OCI-LY3 (cell line): ENCODE measurements at regions not wholly inside any gene's neighbourhood (a gene's known extent, or its start where the extent isn't known, plus 50 kb on each side); places are given as distances from the start of the nearest gene placed in this dataset.
"Not testable (repeated sequence)": the region's sequence is repeated elsewhere in the genome, so short reads cannot be mapped to it uniquely, and the experiment has no call there.

Experiments used
- H2AFZ ChIP-seq: fragments of 200-600, 300-600 bp; shearing (Covaris generic); 2 replicates; pipeline ENCODE4 v1.6.0; 2014; ENCODE audit warnings: antibody characterized with exemption, low read depth, low read length
- H3K27ac ChIP-seq: fragments of 200-600, 300-600 bp; sonication (generic); 2 replicates; pipeline ENCODE4 v1.5.1; 2014; ENCODE audit warnings: mild to moderate bottlenecking, low read length, moderate library complexity, mixed read lengths
- H3K27me3 ChIP-seq: fragments of 200-600, 300-600 bp; sonication (generic); 2 replicates; pipeline ENCODE4 v1.6.1; 2014; ENCODE audit warnings: low read depth, low read length, mixed read lengths
- H3K36me3 ChIP-seq: fragments of 200-600, 300-600 bp; sonication (generic); replicated peaks from 2 replicates; pipeline ENCODE3; 2014; ENCODE audit warnings: low read depth, low read length, mixed read lengths
- H3K4me1 ChIP-seq: fragments of 300-600, 200-600 bp; sonication (generic); 2 replicates; pipeline ENCODE4 v1.6.1; 2014; ENCODE audit warnings: low read length, mixed read lengths
- H3K4me2 ChIP-seq: fragments of 200-600, 300-600 bp; sonication (generic); 2 replicates; pipeline ENCODE4 v1.6.1; 2014; ENCODE audit warnings: low read length, mixed read lengths
- H3K4me3 ChIP-seq: fragments of 300-600, 200-600 bp; sonication (generic); 2 replicates; pipeline ENCODE4 v1.5.1; 2014; ENCODE audit warnings: antibody characterized with exemption, mild to moderate bottlenecking, low read length, moderate library complexity
- H3K79me2 ChIP-seq: fragments of 300-600, 200-600 bp; shearing (Covaris generic); 2 replicates; pipeline ENCODE4 v1.6.1; 2014; ENCODE audit warnings: mild to moderate bottlenecking, low read length, mixed read lengths
- H3K9ac ChIP-seq: fragments of 300-600, 200-600 bp; shearing (Covaris generic); 2 replicates; pipeline ENCODE4 v1.6.0; 2014; ENCODE audit warnings: mild to moderate bottlenecking, low read length, moderate library complexity
- H3K9me3 ChIP-seq: fragments of 200-600, 300-600 bp; shearing (Covaris generic); 2 replicates; pipeline ENCODE4 v1.6.1; 2014; ENCODE audit warnings: low read length, mixed read lengths; ENCODE audit not compliant: insufficient read depth
- H4K20me1 ChIP-seq: fragments of 200-600, 300-600 bp; sonication (generic); 2 replicates; pipeline ENCODE4 v1.6.1; 2016; ENCODE audit warnings: low read length, mixed read lengths; ENCODE audit not compliant: insufficient read depth
- EZH2phosphoT487 ChIP-seq: fragments of 200-600 bp; shearing (Covaris generic); IDR thresholded peaks from 2 replicates; pipeline ENCODE4 v1.6.1; 2018; ENCODE audit warnings: antibody characterized with exemption, mixed run types, low read depth
- TF ChIP-seq, protein P1 (sequence below): fragments of 200-600, 300-600 bp; sonication (generic); IDR thresholded peaks from 2 replicates; pipeline ENCODE4 v1.5.1; 2014; ENCODE audit warnings: antibody characterized with exemption, low read length, low read depth

DNA sequence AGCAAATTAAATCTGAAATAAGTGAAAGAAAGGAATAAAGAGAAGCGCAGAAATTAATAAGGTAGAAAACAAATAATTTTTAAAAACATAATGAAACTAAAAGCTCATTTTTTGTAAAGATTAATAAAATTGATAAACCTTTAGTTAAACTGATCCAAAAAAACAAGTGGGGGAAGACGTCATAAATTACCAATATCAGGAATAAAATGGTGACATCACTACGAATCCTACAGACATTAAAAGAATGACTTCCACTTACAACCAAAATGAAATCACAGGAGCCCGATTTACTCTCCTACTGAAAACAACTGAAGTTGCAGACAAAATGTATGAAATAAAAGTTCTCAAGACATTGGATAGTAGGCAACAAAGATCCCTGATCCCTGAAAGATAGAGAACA is 68.1 kb upstream of the IFFO2 start:
- Histone ChIP-seq H3K4me3 (no peak overlapping the region), H3K9me3 (no peaks in the 10 kb centered on the region), H3K79me2 (no peaks in the 10 kb centered on the region), H2AFZ (no peak overlapping the region), H4K20me1 (no peaks in the 10 kb centered on the region), H3K4me1 (no peaks in the 10 kb centered on the region), H3K4me2 (no peak overlapping the region), H3K27ac (no peak overlapping the region), H3K9ac (no peak overlapping the region), H3K27me3 (peaks cover 13% of the 10 kb centered on the region; the same call in 1 of the 2 replicates), H3K36me3 (no peaks in the 10 kb centered on the region)
- TF ChIP-seq, protein P1, sequence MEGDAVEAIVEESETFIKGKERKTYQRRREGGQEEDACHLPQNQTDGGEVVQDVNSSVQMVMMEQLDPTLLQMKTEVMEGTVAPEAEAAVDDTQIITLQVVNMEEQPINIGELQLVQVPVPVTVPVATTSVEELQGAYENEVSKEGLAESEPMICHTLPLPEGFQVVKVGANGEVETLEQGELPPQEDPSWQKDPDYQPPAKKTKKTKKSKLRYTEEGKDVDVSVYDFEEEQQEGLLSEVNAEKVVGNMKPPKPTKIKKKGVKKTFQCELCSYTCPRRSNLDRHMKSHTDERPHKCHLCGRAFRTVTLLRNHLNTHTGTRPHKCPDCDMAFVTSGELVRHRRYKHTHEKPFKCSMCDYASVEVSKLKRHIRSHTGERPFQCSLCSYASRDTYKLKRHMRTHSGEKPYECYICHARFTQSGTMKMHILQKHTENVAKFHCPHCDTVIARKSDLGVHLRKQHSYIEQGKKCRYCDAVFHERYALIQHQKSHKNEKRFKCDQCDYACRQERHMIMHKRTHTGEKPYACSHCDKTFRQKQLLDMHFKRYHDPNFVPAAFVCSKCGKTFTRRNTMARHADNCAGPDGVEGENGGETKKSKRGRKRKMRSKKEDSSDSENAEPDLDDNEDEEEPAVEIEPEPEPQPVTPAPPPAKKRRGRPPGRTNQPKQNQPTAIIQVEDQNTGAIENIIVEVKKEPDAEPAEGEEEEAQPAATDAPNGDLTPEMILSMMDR, result no peak
- TF ChIP-seq EZH2phosphoT487, result no peak

- Histone ChIP-seq H2AFZ (no peak overlapping the region), H3K36me3 (no peaks in the 10 kb centered on the region), H3K4me3 (no peak overlapping the region), H3K27me3 (peaks cover 10% of the 10 kb centered on the region; the same call in 1 of the 2 replicates), H3K4me1 (no peaks in the 10 kb centered on the region), H3K27ac (no peak overlapping the region), H4K20me1 (no peaks in the 10 kb centered on the region), H3K79me2 (no peaks in the 10 kb centered on the region), H3K4me2 (no peak overlapping the region), H3K9ac (no peak overlapping the region), H3K9me3 (no peaks in the 10 kb centered on the region)
- TF ChIP-seq EZH2phosphoT487, result no peak
- TF ChIP-seq, protein P1, result no peak
Observed at GRCh38 chr1:19023787-19024186, 67.3 kb upstream of the IFFO2 start.

DNA sequence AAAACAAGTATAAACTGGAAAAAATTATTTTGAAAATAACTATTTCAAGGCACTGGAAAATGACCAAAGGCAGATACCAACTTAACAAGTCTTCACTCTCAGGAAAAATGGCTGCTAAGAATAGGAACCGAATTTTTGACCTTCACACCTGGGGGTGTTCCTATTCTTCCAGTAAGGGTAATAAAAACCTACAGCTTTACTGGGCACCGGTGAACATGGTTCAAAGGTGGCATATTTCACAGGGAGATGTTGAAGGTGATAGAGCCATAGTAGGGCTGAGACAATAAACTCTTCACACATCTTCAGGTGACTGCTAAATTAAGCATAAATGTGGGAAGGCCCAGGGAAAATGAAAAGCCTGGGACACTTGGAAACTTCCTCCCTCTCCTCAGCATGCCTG is 65.4 kb upstream of the IFFO2 start:
- Histone ChIP-seq H3K79me2 (no peaks in the 10 kb centered on the region), H3K9ac (no peak overlapping the region), H2AFZ (no peak overlapping the region), H3K9me3 (no peaks in the 10 kb centered on the region), H3K4me3 (no peak overlapping the region), H3K4me2 (no peak overlapping the region), H3K27me3 (peaks cover 11% of the 10 kb centered on the region), H3K36me3 (no peaks in the 10 kb centered on the region), H3K4me1 (no peaks in the 10 kb centered on the region), H4K20me1 (no peaks in the 10 kb centered on the region), H3K27ac (no peak overlapping the region)
- TF ChIP-seq, protein P1, result no peak
- TF ChIP-seq EZH2phosphoT487, result no peak

- not testable (repeated sequence) for H3K9me3 ChIP-seq, H4K20me1 ChIP-seq, H3K36me3 ChIP-seq, H3K4me2 ChIP-seq, H2AFZ ChIP-seq, H3K79me2 ChIP-seq, H3K27me3 ChIP-seq, H3K27ac ChIP-seq, H3K4me3 ChIP-seq, H3K9ac ChIP-seq, H3K4me1 ChIP-seq
Observed at GRCh38 chr1:19019288-19019687, 62.8 kb upstream of the IFFO2 start.

DNA sequence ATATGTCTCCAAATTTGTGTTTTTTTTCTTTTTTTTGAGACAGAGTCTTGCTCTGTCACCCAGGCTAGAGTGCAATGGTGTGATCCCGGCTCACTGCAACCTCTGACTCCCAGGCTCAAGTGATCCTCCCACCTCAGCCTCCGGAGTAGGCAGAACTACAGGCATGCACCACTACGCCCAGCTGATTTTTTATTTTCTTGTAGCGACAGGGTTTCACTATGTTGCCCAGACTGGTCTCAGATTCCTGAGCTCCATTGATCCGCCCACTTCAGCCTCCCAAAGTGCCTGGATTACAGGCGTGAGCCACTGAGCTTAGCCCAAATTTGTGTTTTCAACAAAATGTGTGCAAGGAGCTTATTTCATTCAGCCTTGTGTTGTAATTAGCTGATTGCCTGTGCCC is 59.0 kb upstream of the IFFO2 start:
- Histone ChIP-seq H3K9ac (no peak overlapping the region), H3K79me2 (no peaks in the 10 kb centered on the region), H3K27me3 (peaks cover 6% of the 10 kb centered on the region), H3K4me3 (no peak overlapping the region), H3K4me1 (peaks cover 10% of the 10 kb centered on the region; the same call in 1 of the 2 replicates), H3K27ac (no peak overlapping the region), H3K9me3 (no peaks in the 10 kb centered on the region), H2AFZ (no peak overlapping the region), H3K4me2 (no peak overlapping the region), H4K20me1 (no peaks in the 10 kb centered on the region), H3K36me3 (no peaks in the 10 kb centered on the region)
- TF ChIP-seq, protein P1, result no peak
- no peak for TF ChIP-seq EZH2phosphoT487
